Fibroblast of lung (primary cell): ENCODE measurements at regions not wholly inside any gene's neighbourhood (a gene's known extent, or its start where the extent isn't known, plus 50 kb on each side); places are given as distances from the start of the nearest gene placed in this dataset.

Source experiments
- DNase-seq, 2 donors: peaks; one replicate each; pipeline versions ENCODE4 v3.0.0 to v3.0.0-alpha.2; 2010; ENCODE audit warnings: low read depth in 2 of 2
- H2AFZ ChIP-seq: 2 replicates; pipeline ENCODE4 v1.5.1; 2012; ENCODE audit warnings: low read length, control low read depth, inconsistent platforms
- H3K27ac ChIP-seq: 2 replicates; pipeline ENCODE4 v1.5.1; 2011; ENCODE audit warnings: low read length, control low read depth; ENCODE audit not compliant: insufficient read depth
- H3K27me3 ChIP-seq: 2 replicates; pipeline ENCODE4 v1.5.1; 2011; ENCODE audit warnings: mild to moderate bottlenecking, low read length; ENCODE audit not compliant: control insufficient read depth, insufficient read depth
- H3K36me3 ChIP-seq: 2 replicates; pipeline ENCODE4 v1.5.1; 2011; ENCODE audit warnings: low read length; ENCODE audit not compliant: control insufficient read depth, insufficient read depth
- H3K4me1 ChIP-seq: 2 replicates; pipeline ENCODE4 v1.5.1; 2011; ENCODE audit warnings: low read length; ENCODE audit not compliant: control insufficient read depth, insufficient read depth; ENCODE audit errors: extremely low read depth
- H3K4me2 ChIP-seq: 2 replicates; pipeline ENCODE4 v1.5.1; 2011; ENCODE audit warnings: low read length, control low read depth; ENCODE audit not compliant: insufficient read depth; ENCODE audit errors: extremely low read depth
- H3K4me3 ChIP-seq, 4 experiments: fragments of 200-600 bp in 1 of 4; sonication (generic) in 1 of 4; replicated peaks in 1 of 4; 2 replicates each; pipeline ENCODE4 v1.5.1; 2011 to 2016; ENCODE audit warnings: low read length in 4 of 4, low read depth in 3 of 4, mild to moderate bottlenecking in 3 of 4, control low read depth in 2 of 4, inconsistent platforms in 1 of 4, mixed read lengths in 1 of 4; ENCODE audit not compliant: insufficient read depth in 1 of 4; ENCODE audit errors: control extremely low read depth in 1 of 4
- H3K79me2 ChIP-seq: 2 replicates; pipeline ENCODE4 v1.5.1; 2012; ENCODE audit warnings: mild to moderate bottlenecking, low read length, inconsistent platforms; ENCODE audit not compliant: control insufficient read depth, insufficient read depth
- H3K9ac ChIP-seq: 2 replicates; pipeline ENCODE4 v1.5.1; 2011; ENCODE audit warnings: mild to moderate bottlenecking, low read length, control low read depth; ENCODE audit not compliant: insufficient read depth
- H3K9me3 ChIP-seq: 2 replicates; pipeline ENCODE4 v1.5.1; 2012; ENCODE audit warnings: low read depth, low read length; ENCODE audit not compliant: control insufficient read depth, insufficient read depth
- H4K20me1 ChIP-seq: 2 replicates; pipeline ENCODE4 v1.5.1; 2011; ENCODE audit warnings: low read length; ENCODE audit not compliant: control insufficient read depth, insufficient read depth; ENCODE audit errors: extremely low read depth
- EZH2 ChIP-seq: IDR thresholded peaks from 2 replicates; pipeline ENCODE4 v1.5.1; 2012; ENCODE audit warnings: low read length, control low read depth, mild to moderate bottlenecking; ENCODE audit errors: missing control alignments
- TF ChIP-seq, protein P1 (sequence below), 2 donors: IDR thresholded peaks in 1 of 2; conservative IDR thresholded peaks in 1 of 2; 1 replicate in 1 of 2; 2 replicates in 1 of 2; pipeline ENCODE4 v1.5.1; 2011 to 2012; ENCODE audit warnings: low read length in 2 of 2, control low read depth in 1 of 2, inconsistent platforms in 1 of 2, low read depth in 1 of 2, mild to moderate bottlenecking in 1 of 2

GRCh38 chr2:118165595-118165994 is 77.3 kb downstream of the INSIG2 start:
- Histone ChIP-seq H3K36me3 (no peaks in the 10 kb centered on the region), H3K9ac (no peak overlapping the region), H3K4me2 (no peak overlapping the region), H3K27ac (no peak overlapping the region), H3K4me1 (no peaks in the 10 kb centered on the region), H4K20me1 (no peaks in the 10 kb centered on the region), H3K9me3 (no peaks in the 10 kb centered on the region), H3K27me3 (no peaks in the 10 kb centered on the region), H3K79me2 (no peaks in the 10 kb centered on the region), H2AFZ (no peak overlapping the region), H3K4me3 (no peak overlapping the region)
- TF ChIP-seq EZH2, result no peak
- TF ChIP-seq, protein P1, sequence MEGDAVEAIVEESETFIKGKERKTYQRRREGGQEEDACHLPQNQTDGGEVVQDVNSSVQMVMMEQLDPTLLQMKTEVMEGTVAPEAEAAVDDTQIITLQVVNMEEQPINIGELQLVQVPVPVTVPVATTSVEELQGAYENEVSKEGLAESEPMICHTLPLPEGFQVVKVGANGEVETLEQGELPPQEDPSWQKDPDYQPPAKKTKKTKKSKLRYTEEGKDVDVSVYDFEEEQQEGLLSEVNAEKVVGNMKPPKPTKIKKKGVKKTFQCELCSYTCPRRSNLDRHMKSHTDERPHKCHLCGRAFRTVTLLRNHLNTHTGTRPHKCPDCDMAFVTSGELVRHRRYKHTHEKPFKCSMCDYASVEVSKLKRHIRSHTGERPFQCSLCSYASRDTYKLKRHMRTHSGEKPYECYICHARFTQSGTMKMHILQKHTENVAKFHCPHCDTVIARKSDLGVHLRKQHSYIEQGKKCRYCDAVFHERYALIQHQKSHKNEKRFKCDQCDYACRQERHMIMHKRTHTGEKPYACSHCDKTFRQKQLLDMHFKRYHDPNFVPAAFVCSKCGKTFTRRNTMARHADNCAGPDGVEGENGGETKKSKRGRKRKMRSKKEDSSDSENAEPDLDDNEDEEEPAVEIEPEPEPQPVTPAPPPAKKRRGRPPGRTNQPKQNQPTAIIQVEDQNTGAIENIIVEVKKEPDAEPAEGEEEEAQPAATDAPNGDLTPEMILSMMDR (conservative IDR thresholded peaks at IDR 0.05 in 1 of 2, IDR thresholded peaks at IDR 0.05 in 1 of 2; ENCODE audit: low read depth in 1 of 2, low read length in 2 of 2), result no peak
- DNase-seq, result no peak
